ENCODE measurements at regions not wholly inside any gene's neighbourhood (a gene's known extent, or its start where the extent isn't known, plus 50 kb on each side); places are given as distances from the start of the nearest gene placed in this dataset.

DNA sequence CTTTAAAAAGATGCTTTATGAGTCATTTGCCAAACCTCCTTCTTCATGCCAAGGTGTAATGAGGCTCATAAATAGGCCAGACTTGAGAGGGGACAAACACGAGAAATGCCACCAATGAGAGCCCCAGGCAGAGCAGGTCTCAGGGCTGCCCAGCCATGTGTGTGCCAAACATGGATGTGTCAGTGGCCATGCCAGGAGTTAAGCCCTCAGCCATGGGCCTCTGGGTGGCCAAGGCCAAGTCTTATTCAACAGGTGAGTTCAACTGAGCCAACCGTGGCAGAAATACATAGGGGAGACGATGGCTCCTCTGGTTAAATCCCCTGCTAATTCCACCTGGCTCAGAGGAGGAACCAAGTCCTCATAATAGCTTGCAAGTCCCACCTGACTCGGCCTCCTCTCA is 358.8 kb downstream of the PREX1 start:
- Histone ChIP-seq H3K9me3 (ENCODE audit: control insufficient read depth, low read length) (no peaks in the 10 kb centered on the region), H3K27me3 (ENCODE audit: control insufficient read depth, insufficient read depth, low read length, poor library complexity, severe bottlenecking) (no peaks in the 10 kb centered on the region), H3K4me1 (ENCODE audit: control insufficient read depth, insufficient read depth, low read length) (no peaks in the 10 kb centered on the region), H3K4me3 (ENCODE audit: insufficient read depth, low read depth, low read length) (no peak overlapping the region), H3K36me3 (ENCODE audit: control insufficient read depth, insufficient read depth, low read length) (no peaks in the 10 kb centered on the region), H3K27ac (ENCODE audit: insufficient read depth, low read depth, low read length, poor library complexity, severe bottlenecking) (no peak overlapping the region)
- 93 to 96% methylated on average over 4 of the region's 4 CpGs for WGBS, 2 experiments

DNA sequence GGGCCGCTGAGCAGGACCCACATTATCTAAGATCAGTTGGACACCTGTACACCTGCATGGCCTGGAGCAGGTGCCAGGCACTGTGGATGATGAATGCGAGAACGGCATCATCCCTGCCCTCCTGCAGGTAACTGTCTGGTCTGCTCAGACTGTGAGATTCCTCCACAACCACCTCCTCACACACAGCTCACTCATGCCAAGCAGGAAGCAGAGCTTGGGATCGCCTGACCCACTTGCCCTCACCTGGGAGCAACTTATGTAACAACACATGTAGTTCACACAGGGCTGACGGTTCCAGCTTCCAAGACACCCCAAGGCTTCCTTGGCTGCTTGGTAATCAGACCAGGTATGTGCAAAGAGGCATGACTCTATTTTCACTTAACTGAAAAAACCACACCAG is 359.2 kb downstream of the PREX1 start:
- no peaks in the 10 kb centered on the region for H3K9me3 ChIP-seq (ENCODE audit: control insufficient read depth, low read length)
- no peak overlapping the region for H3K4me3 ChIP-seq (ENCODE audit: insufficient read depth, low read depth, low read length)
- H3K27ac ChIP-seq (ENCODE audit: insufficient read depth, low read depth, low read length, poor library complexity, severe bottlenecking) = no peak overlapping the region
- no peaks in the 10 kb centered on the region for H3K36me3 ChIP-seq (ENCODE audit: control insufficient read depth, insufficient read depth, low read length)
- H3K27me3 ChIP-seq (ENCODE audit: control insufficient read depth, insufficient read depth, low read length, poor library complexity, severe bottlenecking) = peaks cover 3% of the 10 kb centered on the region
- 69 to 72% methylated on average over 5 of the region's 5 CpGs for WGBS, 2 experiments
- no peaks in the 10 kb centered on the region for H3K4me1 ChIP-seq (ENCODE audit: control insufficient read depth, insufficient read depth, low read length)

DNA sequence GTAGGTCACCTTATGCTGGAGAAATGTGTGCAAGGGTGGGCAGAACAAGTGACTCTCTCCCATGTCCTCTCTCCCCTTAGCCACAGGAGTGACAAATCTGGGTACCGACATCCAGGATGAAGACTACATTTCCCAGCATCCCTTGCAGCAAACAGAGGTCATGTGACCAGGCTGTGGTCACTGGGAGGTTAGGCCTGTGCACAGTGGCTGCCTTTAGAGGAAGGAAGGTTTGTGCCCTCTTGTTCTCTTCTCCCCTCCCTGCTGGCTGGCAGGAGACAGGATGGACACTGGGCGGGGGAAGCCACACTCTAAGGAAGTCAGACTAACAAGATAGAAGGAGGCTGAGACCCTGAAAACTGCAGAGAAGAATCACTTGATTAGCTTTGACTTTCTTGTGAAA is 360.2 kb downstream of the PREX1 start:
- Histone ChIP-seq H3K4me3 (ENCODE audit: insufficient read depth, low read depth, low read length) (no peak overlapping the region), H3K9me3 (ENCODE audit: control insufficient read depth, low read length) (no peaks in the 10 kb centered on the region), H3K36me3 (ENCODE audit: control insufficient read depth, insufficient read depth, low read length) (no peaks in the 10 kb centered on the region), H3K4me1 (ENCODE audit: control insufficient read depth, insufficient read depth, low read length) (no peaks in the 10 kb centered on the region), H3K27me3 (ENCODE audit: control insufficient read depth, insufficient read depth, low read length, poor library complexity, severe bottlenecking) (peaks cover 9% of the 10 kb centered on the region), H3K27ac (ENCODE audit: insufficient read depth, low read depth, low read length, poor library complexity, severe bottlenecking) (no peak overlapping the region)
- 84 to 100% methylated on average over 2 of the region's 2 CpGs for WGBS, 2 experiments

DNA sequence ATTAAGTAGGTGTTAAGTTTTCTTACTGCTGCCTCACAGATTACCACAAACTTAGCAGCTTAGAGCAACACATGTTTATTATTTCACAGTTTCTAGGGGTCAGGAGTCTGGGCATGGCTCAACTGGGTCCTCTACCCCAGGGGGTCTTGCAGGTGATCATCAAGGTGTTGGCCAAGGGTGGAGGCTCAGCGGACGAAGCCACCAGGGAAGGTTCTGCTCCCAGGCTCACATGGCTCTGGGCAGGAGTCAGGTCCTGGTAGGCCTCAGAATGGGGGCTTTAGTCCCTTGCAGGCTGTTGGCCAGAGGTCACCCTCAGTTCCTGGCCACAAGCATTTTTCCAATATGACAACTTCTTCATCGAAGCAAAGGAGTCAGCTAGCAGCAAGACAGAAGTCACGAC is 362.5 kb downstream of the PREX1 start:
- Histone ChIP-seq H3K36me3 (ENCODE audit: control insufficient read depth, insufficient read depth, low read length) (no peaks in the 10 kb centered on the region), H3K27me3 (ENCODE audit: control insufficient read depth, insufficient read depth, low read length, poor library complexity, severe bottlenecking) (peaks cover 32% of the 10 kb centered on the region), H3K9me3 (ENCODE audit: control insufficient read depth, low read length) (no peaks in the 10 kb centered on the region), H3K4me3 (ENCODE audit: insufficient read depth, low read depth, low read length) (no peak overlapping the region), H3K27ac (ENCODE audit: insufficient read depth, low read depth, low read length, poor library complexity, severe bottlenecking) (no peak overlapping the region), H3K4me1 (ENCODE audit: control insufficient read depth, insufficient read depth, low read length) (no peaks in the 10 kb centered on the region)
- 94 to 97% methylated on average over 4 of the region's 4 CpGs for WGBS, 2 experiments

DNA sequence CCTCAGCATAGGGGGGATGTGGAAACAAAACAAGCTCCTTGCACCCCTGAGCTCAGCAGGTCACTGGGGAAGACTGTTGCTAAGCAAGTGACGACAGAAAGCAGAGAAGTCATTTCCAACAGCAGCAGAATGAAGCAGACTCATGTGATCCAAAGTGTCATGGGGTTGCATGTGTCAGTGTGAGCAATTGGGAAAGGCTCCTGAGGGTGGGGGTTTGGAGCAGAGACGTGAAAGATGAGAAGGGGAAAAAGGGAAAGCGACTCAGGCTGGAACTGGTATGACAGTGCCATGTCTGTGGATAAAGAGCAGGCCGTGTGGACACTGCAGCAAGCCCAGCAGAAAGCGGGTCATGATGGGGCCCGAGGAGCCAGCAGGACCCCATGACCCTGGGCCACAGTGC is 363.9 kb downstream of the PREX1 start:
- Histone ChIP-seq H3K27ac (ENCODE audit: insufficient read depth, low read depth, low read length, poor library complexity, severe bottlenecking) (no peak overlapping the region), H3K4me1 (ENCODE audit: control insufficient read depth, insufficient read depth, low read length) (no peaks in the 10 kb centered on the region), H3K36me3 (ENCODE audit: control insufficient read depth, insufficient read depth, low read length) (no peaks in the 10 kb centered on the region), H3K27me3 (ENCODE audit: control insufficient read depth, insufficient read depth, low read length, poor library complexity, severe bottlenecking) (peaks cover 42% of the 10 kb centered on the region), H3K4me3 (ENCODE audit: insufficient read depth, low read depth, low read length) (no peak overlapping the region), H3K9me3 (ENCODE audit: control insufficient read depth, low read length) (no peaks in the 10 kb centered on the region)
- 83 to 84% methylated on average over 6 of the region's 6 CpGs for WGBS, 2 experiments

DNA sequence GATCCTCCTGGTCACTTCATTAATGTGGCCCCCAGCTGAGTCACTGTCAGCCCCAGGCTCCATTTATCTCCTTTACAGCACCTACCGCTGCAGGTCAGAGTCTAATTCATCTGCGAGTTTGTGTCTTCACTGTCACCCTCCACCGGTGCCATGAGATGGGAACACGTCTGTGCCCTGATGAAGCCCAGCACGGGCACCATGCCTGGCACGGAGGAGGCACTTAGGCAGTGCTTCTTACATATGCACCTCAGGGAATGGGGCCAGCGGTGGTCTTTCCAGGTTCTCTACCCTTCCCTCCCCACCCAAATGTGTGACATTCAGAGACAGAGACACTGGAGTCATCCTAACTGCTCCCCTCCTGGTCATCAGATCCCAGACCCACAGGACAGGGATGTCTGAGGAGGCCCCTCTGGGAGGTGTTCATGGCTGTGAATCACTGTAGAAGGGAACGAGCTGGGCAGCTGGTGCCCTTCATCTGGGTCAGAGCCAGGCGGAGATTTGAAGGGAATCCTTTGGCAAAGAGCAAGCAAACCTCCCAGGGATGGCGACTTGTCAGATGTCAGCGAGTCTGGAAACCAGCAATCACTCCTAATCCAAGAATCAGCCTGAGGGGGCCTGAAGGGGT is 364.6 kb downstream of the PREX1 start:
- no peaks in the 10 kb centered on the region for H3K4me1 ChIP-seq (ENCODE audit: control insufficient read depth, insufficient read depth, low read length)
- 91 to 94% methylated on average over 11 of the region's 11 CpGs for WGBS, 2 experiments
- H3K36me3 ChIP-seq (ENCODE audit: control insufficient read depth, insufficient read depth, low read length) = no peaks in the 10 kb centered on the region
- H3K27ac ChIP-seq (ENCODE audit: insufficient read depth, low read depth, low read length, poor library complexity, severe bottlenecking) = no peak overlapping the region
- peaks cover 49% of the 10 kb centered on the region for H3K27me3 ChIP-seq (ENCODE audit: control insufficient read depth, insufficient read depth, low read length, poor library complexity, severe bottlenecking)
- H3K4me3 ChIP-seq (ENCODE audit: insufficient read depth, low read depth, low read length) = no peak overlapping the region
- H3K9me3 ChIP-seq (ENCODE audit: control insufficient read depth, low read length) = no peaks in the 10 kb centered on the region

DNA sequence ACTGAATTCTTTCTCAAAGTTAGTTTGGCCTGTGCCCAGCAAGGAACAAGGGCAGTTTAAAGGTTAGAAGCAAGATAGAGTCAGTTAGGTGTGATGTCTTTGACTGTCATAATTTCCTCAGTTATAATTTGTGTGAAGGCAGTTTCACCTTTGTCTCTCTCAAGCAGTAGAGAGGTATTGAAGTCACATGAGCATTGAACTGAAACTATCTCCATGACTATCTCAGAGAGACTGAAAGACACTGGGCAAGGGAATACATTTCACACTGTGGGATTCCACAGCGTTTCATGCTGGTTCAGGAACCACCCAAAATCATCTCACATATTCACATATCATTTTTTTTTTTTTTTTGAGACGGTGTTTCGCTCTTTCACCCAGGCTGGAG is 366.1 kb downstream of the PREX1 start:
- Histone ChIP-seq H3K4me1 (ENCODE audit: control insufficient read depth, insufficient read depth, low read length) (peaks cover 10% of the 10 kb centered on the region), H3K9me3 (ENCODE audit: control insufficient read depth, low read length) (no peaks in the 10 kb centered on the region), H3K27me3 (ENCODE audit: control insufficient read depth, insufficient read depth, low read length, poor library complexity, severe bottlenecking) (peaks cover 56% of the 10 kb centered on the region), H3K36me3 (ENCODE audit: control insufficient read depth, insufficient read depth, low read length) (no peaks in the 10 kb centered on the region), H3K4me3 (ENCODE audit: insufficient read depth, low read depth, low read length) (no peak overlapping the region), H3K27ac (ENCODE audit: insufficient read depth, low read depth, low read length, poor library complexity, severe bottlenecking) (no peak overlapping the region)
- 83 to 94% methylated on average over 3 of the region's 3 CpGs for WGBS, 2 experiments

DNA sequence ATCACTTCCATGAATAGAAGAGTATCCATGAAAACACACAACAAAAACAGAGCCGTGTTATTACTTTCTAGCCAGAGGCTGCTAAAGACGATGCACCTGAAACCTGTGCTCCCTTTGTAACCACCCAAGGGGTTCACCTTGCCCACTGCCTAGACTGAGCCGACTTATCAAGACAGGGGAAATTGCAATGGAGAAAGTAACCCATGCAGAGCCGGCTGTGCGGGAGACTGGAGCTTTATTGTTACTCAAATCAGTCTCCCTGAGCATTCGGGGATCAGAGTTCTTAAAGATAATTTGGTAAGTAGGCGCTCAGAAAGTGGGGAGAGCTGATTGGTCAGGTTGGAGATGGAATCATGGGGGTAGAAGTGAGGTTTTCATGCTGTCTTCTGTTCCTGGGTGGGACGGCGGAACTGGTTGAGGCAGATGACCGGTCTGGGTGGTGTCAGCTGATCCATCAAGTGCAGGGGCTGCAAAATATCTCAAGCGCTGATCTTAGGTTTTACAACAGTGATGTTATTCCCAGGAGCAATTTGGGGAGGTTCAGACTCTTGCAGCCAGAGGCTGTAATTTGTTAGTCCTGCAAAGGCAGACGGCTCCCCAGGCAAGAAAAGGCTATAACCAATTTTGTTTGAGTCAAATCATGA is 366.6 kb downstream of the PREX1 start:
- Histone ChIP-seq H3K27me3 (ENCODE audit: control insufficient read depth, insufficient read depth, low read length, poor library complexity, severe bottlenecking) (peaks cover 56% of the 10 kb centered on the region), H3K4me1 (ENCODE audit: control insufficient read depth, insufficient read depth, low read length) (peaks cover 15% of the 10 kb centered on the region), H3K27ac (ENCODE audit: insufficient read depth, low read depth, low read length, poor library complexity, severe bottlenecking) (no peak overlapping the region), H3K9me3 (ENCODE audit: control insufficient read depth, low read length) (no peaks in the 10 kb centered on the region), H3K36me3 (ENCODE audit: control insufficient read depth, insufficient read depth, low read length) (no peaks in the 10 kb centered on the region), H3K4me3 (ENCODE audit: insufficient read depth, low read depth, low read length) (no peak overlapping the region)
- 63 to 65% methylated on average over 12 of the region's 12 CpGs for WGBS, 2 experiments

DNA sequence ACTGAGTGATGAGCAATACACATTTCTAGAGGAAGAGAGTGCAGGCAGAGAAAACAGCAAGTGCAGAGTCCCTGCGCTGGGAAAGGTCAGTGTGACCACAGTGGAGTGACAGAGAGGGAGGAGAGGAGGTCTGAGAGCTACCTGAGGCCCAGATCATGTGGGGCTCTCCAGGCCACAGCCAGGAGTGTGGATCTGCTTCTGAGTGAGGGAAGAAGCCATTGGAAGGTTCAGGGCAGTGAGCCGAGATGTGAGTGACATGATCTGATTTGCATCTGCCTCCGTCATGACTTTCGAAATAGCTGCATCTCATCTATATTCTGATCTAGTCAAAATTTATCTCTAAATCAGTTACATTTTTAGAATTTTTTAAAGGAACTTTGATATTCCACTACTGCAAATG is 367.1 kb downstream of the PREX1 start:
- Histone ChIP-seq H3K4me3 (ENCODE audit: insufficient read depth, low read depth, low read length) (no peak overlapping the region), H3K4me1 (ENCODE audit: control insufficient read depth, insufficient read depth, low read length) (peaks cover 20% of the 10 kb centered on the region), H3K9me3 (ENCODE audit: control insufficient read depth, low read length) (no peaks in the 10 kb centered on the region), H3K36me3 (ENCODE audit: control insufficient read depth, insufficient read depth, low read length) (no peaks in the 10 kb centered on the region), H3K27ac (ENCODE audit: insufficient read depth, low read depth, low read length, poor library complexity, severe bottlenecking) (no peak overlapping the region), H3K27me3 (ENCODE audit: control insufficient read depth, insufficient read depth, low read length, poor library complexity, severe bottlenecking) (peaks cover 56% of the 10 kb centered on the region)
- 75 to 81% methylated on average over 2 to 4 of the region's 4 CpGs for WGBS, 2 experiments

DNA sequence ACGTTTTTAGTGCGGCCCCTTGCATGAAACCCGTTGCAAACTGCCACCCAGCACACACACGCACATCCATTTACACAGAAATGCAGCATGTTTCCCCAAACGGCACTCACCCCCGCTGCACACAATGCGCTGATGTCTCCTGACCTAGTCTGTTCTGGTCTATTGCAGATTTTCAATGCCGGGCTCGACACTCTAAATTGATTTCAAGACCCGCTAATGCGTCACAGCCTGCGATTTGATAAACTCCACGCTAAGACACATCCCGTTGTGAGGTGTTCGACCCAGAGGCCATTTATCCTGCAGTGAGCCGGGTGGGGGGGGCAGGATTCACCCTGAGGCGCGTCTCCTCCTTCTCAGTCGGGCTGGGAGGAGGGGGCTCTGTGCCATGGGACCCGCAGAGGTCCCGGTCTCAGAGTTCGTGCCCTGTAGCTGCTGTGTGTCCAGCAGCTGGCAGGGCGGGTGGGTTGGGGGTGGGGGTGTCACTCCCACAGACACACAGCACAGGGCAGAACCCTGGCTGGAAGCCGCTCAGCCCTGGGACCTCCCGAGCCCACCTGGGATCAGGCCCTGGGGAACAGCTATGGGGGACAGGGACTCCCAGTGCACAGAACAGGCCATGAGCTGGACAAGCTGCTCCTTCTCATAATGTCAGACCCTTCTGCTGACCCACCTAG is 367.9 kb downstream of the PREX1 start:
- H3K4me1 ChIP-seq (ENCODE audit: control insufficient read depth, insufficient read depth, low read length) = peaks cover 26% of the 10 kb centered on the region
- H3K9me3 ChIP-seq (ENCODE audit: control insufficient read depth, low read length) = no peaks in the 10 kb centered on the region
- H3K36me3 ChIP-seq (ENCODE audit: control insufficient read depth, insufficient read depth, low read length) = no peaks in the 10 kb centered on the region
- H3K27me3 ChIP-seq (ENCODE audit: control insufficient read depth, insufficient read depth, low read length, poor library complexity, severe bottlenecking) = peaks cover 64% of the 10 kb centered on the region
- no peak overlapping the region for H3K27ac ChIP-seq (ENCODE audit: insufficient read depth, low read depth, low read length, poor library complexity, severe bottlenecking)
- 91% methylated on average over 24 of the region's 25 CpGs for WGBS, 2 experiments
- no peak overlapping the region for H3K4me3 ChIP-seq (ENCODE audit: insufficient read depth, low read depth, low read length)
